NK-92 (cell line): ENCODE measurements at regions not wholly inside any gene's neighbourhood (a gene's known extent, or its start where the extent isn't known, plus 50 kb on each side); places are given as distances from the start of the nearest gene placed in this dataset.

Experiments used
- DNase-seq: peaks from one replicate; lab custom pipeline; 2025; ENCODE audit not compliant: unreplicated experiment; lab: John Stamatoyannopoulos, UW

- DNase-seq, result no peak
Observed at GRCh38 chr14:53692451-53692850, 264.2 kb downstream of the BMP4 start.

GRCh38 chr14:53683229-53683628, 273.4 kb downstream of the BMP4 start:
- no peak for DNase-seq

- no peak for DNase-seq
Observed at GRCh38 chr14:53672526-53672925, 284.1 kb downstream of the BMP4 start.

GRCh38 chr14:53670701-53671100, 285.9 kb downstream of the BMP4 start:
- no peak for DNase-seq

- DNase-seq, result no peak
Observed at GRCh38 chr14:53668897-53669296, 287.7 kb downstream of the BMP4 start.

GRCh38 chr14:53663709-53664108, 292.9 kb downstream of the BMP4 start:
- DNase-seq, result no peak

- no peak for DNase-seq
Observed at GRCh38 chr14:53655080-53655785, 301.4 kb downstream of the BMP4 start.

GRCh38 chr14:53652068-53652467, 304.6 kb downstream of the BMP4 start:
- no peak for DNase-seq

GRCh38 chr14:53651096-53651740, 305.4 kb downstream of the BMP4 start:
- no peak for DNase-seq

GRCh38 chr14:53646925-53647324, 309.7 kb downstream of the BMP4 start:
- no peak for DNase-seq

GRCh38 chr14:53640695-53641094, 315.9 kb downstream of the BMP4 start:
- DNase-seq, result no peak

- DNase-seq, result no peak
Observed at GRCh38 chr14:53638966-53639365, 317.7 kb downstream of the BMP4 start.

GRCh38 chr14:53634793-53635192, 321.8 kb downstream of the BMP4 start:
- DNase-seq, result no peak

GRCh38 chr14:53630336-53630735, 326.3 kb downstream of the BMP4 start:
- no peak for DNase-seq

- DNase-seq, result no peak
Observed at GRCh38 chr14:53628732-53629430, 327.7 kb downstream of the BMP4 start.

- no peak for DNase-seq
Observed at GRCh38 chr14:53628261-53628660, 328.4 kb downstream of the BMP4 start.

GRCh38 chr14:53626761-53627160, 329.9 kb downstream of the BMP4 start:
- no peak for DNase-seq

GRCh38 chr14:53622447-53622846, 334.2 kb downstream of the BMP4 start:
- DNase-seq, result no peak

- no peak for DNase-seq
Observed at GRCh38 chr14:53621921-53622320, 334.7 kb downstream of the BMP4 start.

- DNase-seq, result no peak
Observed at GRCh38 chr14:53621433-53621832, 335.2 kb downstream of the BMP4 start.

- DNase-seq, result no peak
Observed at GRCh38 chr14:53620890-53621289, 335.7 kb downstream of the BMP4 start.

- DNase-seq, result no peak
Observed at GRCh38 chr14:53620317-53620716, 336.3 kb downstream of the BMP4 start.
